ENCODE measurements at regions not wholly inside any gene's neighbourhood (a gene's known extent, or its start where the extent isn't known, plus 50 kb on each side); places are given as distances from the start of the nearest gene placed in this dataset.

DNA sequence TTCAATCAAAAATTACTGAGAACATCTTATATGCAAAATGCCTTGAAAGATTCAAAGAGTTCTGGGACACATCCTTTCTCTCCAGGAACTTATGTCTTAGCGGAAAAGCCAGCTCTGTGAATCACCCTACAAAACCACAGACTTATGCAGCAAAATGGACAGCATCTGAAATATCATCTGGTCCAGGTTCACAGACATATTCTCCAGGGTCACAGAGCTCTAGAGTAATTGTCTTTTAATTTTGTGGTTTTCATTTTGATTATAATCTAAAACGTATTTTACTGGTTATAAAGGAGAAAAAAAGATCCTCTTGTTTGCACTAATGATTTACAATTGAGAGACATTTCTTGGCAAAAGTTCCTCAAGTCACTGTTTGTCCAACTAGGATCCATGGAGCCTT, 246.2 kb downstream of the MSRB3 start:
- no peak for TF ChIP-seq CTCF (IDR thresholded peaks at IDR 0.05; ENCODE audit: unreplicated experiment)
- Mint-ChIP-seq H3K4me1 (ENCODE audit: insufficient read depth, unreplicated experiment) (peaks cover 30% of the 10 kb centered on the region), H3K9me3 (ENCODE audit: unreplicated experiment) (no peaks in the 10 kb centered on the region), H3K4me3 (ENCODE audit: unreplicated experiment) (no peak overlapping the region), H3K27ac (ENCODE audit: low read depth, unreplicated experiment) (no peak overlapping the region), H3K36me3 (ENCODE audit: insufficient read depth, unreplicated experiment) (no peaks in the 10 kb centered on the region), H3K27me3 (ENCODE audit: insufficient read depth, unreplicated experiment) (no peaks in the 10 kb centered on the region)
- CTCF ChIA-PET: interaction anchor here (1.2 kb wide), 1 partner anchor 44 kb away, joined by 3 read pairs; no protein-coding TSS in a partner anchor
- DNase-seq (ENCODE audit: unreplicated experiment): peak; percentile 48
- BruUV-seq (replicated peaks): no TSS peak
- POLR2A ChIA-PET: interaction anchor here (0.7 kb wide), 1 partner anchor 165 kb away, joined by 3 read pairs; no protein-coding TSS in a partner anchor
- intact Hi-C loops (cut with micrococcal nuclease): no loop called here

- no TSS peak for BruUV-seq (replicated peaks)
- intact Hi-C loops (cut with micrococcal nuclease): no loop called here
- ChIA-PET POLR2A (interaction anchor here (0.6 to 0.8 kb wide), 3 partner anchors 11 to 384 kb away, joined by 3 read pairs; no protein-coding TSS in a partner anchor), CTCF (interaction anchor here (0.5 to 2.0 kb wide), 3 partner anchors 11 to 144 kb away, joined by 3 to 6 read pairs (median 3); no protein-coding TSS in a partner anchor)
- Mint-ChIP-seq H3K27ac (ENCODE audit: low read depth, unreplicated experiment) (peak overlapping the region; percentile 12), H3K36me3 (ENCODE audit: insufficient read depth, unreplicated experiment) (no peaks in the 10 kb centered on the region), H3K9me3 (ENCODE audit: unreplicated experiment) (no peaks in the 10 kb centered on the region), H3K27me3 (ENCODE audit: insufficient read depth, unreplicated experiment) (no peaks in the 10 kb centered on the region), H3K4me1 (ENCODE audit: insufficient read depth, unreplicated experiment) (peaks cover 30% of the 10 kb centered on the region), H3K4me3 (ENCODE audit: unreplicated experiment) (no peak overlapping the region)
- TF ChIP-seq CTCF (IDR thresholded peaks at IDR 0.05; ENCODE audit: unreplicated experiment): no peak
- DNase-seq (ENCODE audit: unreplicated experiment): no peak
These were observed 247.1 kb downstream of the MSRB3 start for GRCh38 chr12:65525491-65526141.

DNA sequence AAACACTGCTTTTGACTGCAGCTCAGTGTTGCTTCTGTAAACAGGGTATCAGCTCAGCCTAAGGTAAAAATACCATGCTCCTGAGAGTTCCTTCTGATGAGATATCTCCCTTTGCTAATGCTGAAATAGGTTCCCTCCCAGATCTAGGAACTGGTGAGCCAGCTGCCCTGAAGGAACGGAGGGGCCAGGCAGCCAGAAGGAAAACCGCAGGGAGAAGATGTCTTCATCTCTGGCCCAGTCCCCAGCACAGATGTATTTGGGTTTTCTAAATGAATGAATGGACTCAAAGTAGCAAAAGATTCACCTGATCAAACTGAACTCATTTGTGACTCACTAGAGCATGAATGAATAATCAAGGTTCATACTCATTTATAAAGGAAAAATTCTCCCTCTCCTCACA, 247.8 kb downstream of the MSRB3 start:
- no TSS peak for BruUV-seq (replicated peaks)
- Mint-ChIP-seq H3K27me3 (ENCODE audit: insufficient read depth, unreplicated experiment) (no peaks in the 10 kb centered on the region), H3K27ac (ENCODE audit: low read depth, unreplicated experiment) (no peak overlapping the region), H3K9me3 (ENCODE audit: unreplicated experiment) (no peaks in the 10 kb centered on the region), H3K36me3 (ENCODE audit: insufficient read depth, unreplicated experiment) (peaks cover 5% of the 10 kb centered on the region), H3K4me1 (ENCODE audit: insufficient read depth, unreplicated experiment) (peaks cover 30% of the 10 kb centered on the region), H3K4me3 (ENCODE audit: unreplicated experiment) (no peak overlapping the region)
- peak; percentile 50 for DNase-seq (ENCODE audit: unreplicated experiment)
- intact Hi-C loops (cut with micrococcal nuclease): no loop called here
- CTCF ChIA-PET: interaction anchor here (2.0 kb wide), 1 partner anchor 11 kb away, joined by 6 read pairs; no protein-coding TSS in a partner anchor
- TF ChIP-seq CTCF (IDR thresholded peaks at IDR 0.05; ENCODE audit: unreplicated experiment): no peak
- POLR2A ChIA-PET: interaction anchor here (0.6 to 0.8 kb wide), 3 partner anchors 11 to 385 kb away, joined by 3 read pairs; no protein-coding TSS in a partner anchor

- no peaks in the 10 kb centered on the region for H3K27me3 Mint-ChIP-seq (ENCODE audit: insufficient read depth, unreplicated experiment)
- TF ChIP-seq CTCF (IDR thresholded peaks at IDR 0.05; ENCODE audit: unreplicated experiment): no peak
- H3K27ac Mint-ChIP-seq (ENCODE audit: low read depth, unreplicated experiment): no peak overlapping the region
These were observed 249.6 kb downstream of the MSRB3 start for GRCh38 chr12:65528127-65528526.

More at GRCh38 chr12:65528127-65528526, 249.6 kb downstream of the MSRB3 start:
- Mint-ChIP-seq H3K4me1 (ENCODE audit: insufficient read depth, unreplicated experiment) (peaks cover 41% of the 10 kb centered on the region), H3K36me3 (ENCODE audit: insufficient read depth, unreplicated experiment) (peaks cover 7% of the 10 kb centered on the region), H3K4me3 (ENCODE audit: unreplicated experiment) (no peak overlapping the region), H3K9me3 (ENCODE audit: unreplicated experiment) (no peaks in the 10 kb centered on the region)
- intact Hi-C loops (cut with micrococcal nuclease): no loop called here
- ChIA-PET CTCF (interaction anchor here (0.6 kb wide), 1 partner anchor 356 kb away, joined by 3 read pairs; no protein-coding TSS in a partner anchor), POLR2A (interaction anchor here (0.7 to 1.1 kb wide), 2 partner anchors 9 to 13 kb away, joined by 3 to 4 read pairs; no protein-coding TSS in a partner anchor)
- no TSS peak for BruUV-seq (replicated peaks)
- DNase-seq (ENCODE audit: unreplicated experiment): no peak
